H9 (cell line): ENCODE measurements at regions not wholly inside any gene's neighbourhood (a gene's known extent, or its start where the extent isn't known, plus 50 kb on each side); places are given as distances from the start of the nearest gene placed in this dataset.
"Not testable (repeated sequence)": the region's sequence is repeated elsewhere in the genome, so short reads cannot be mapped to it uniquely, and the experiment has no call there.

ENCODE experiments used
- DNase-seq: peaks from one replicate; pipeline ENCODE4 v3.0.0-alpha.2; 2017
- H2AFZ ChIP-seq: one replicate; pipeline ENCODE4 v1.6.1; 2013; ENCODE audit warnings: mild to moderate bottlenecking, low read length, control low read depth, moderate library complexity
- H2AK5ac ChIP-seq: 2 replicates; pipeline ENCODE4 v1.6.1; 2013; ENCODE audit warnings: low read length, control low read depth, mixed read lengths; ENCODE audit not compliant: insufficient read length
- H2BK120ac ChIP-seq: one replicate; pipeline ENCODE4 v1.6.1; 2013; ENCODE audit warnings: low read depth, mild to moderate bottlenecking, low read length, control low read depth, inconsistent platforms; ENCODE audit not compliant: poor library complexity, severe bottlenecking
- H2BK12ac ChIP-seq: 2 replicates; pipeline ENCODE4 v1.6.1; 2013; ENCODE audit warnings: low read length, control low read depth, mixed read lengths, low read depth; ENCODE audit not compliant: insufficient read length
- H2BK15ac ChIP-seq: 2 replicates; pipeline ENCODE4 v1.6.1; 2013; ENCODE audit warnings: low read depth, low read length, control low read depth
- H2BK20ac ChIP-seq: one replicate; pipeline ENCODE4 v1.6.1; 2013; ENCODE audit warnings: low read depth, mild to moderate bottlenecking, low read length, control low read depth, inconsistent platforms; ENCODE audit not compliant: poor library complexity, severe bottlenecking
- H2BK5ac ChIP-seq: 2 replicates; pipeline ENCODE4 v1.6.1; 2013; ENCODE audit warnings: low read length, control low read depth, mixed read lengths; ENCODE audit not compliant: insufficient read length
- H3K14ac ChIP-seq: 2 replicates; pipeline ENCODE4 v1.6.1; 2013; ENCODE audit warnings: low read length, control low read depth; ENCODE audit not compliant: insufficient read depth
- H3K18ac ChIP-seq: 2 replicates; pipeline ENCODE4 v1.6.1; 2013; ENCODE audit warnings: low read depth, mild to moderate bottlenecking, mixed read lengths, low read length, control low read depth; ENCODE audit not compliant: insufficient read length
- H3K23ac ChIP-seq: 2 replicates; pipeline ENCODE4 v1.6.1; 2013; ENCODE audit warnings: low read length, control low read depth, mixed read lengths, low read depth; ENCODE audit not compliant: insufficient read length
- H3K23me2 ChIP-seq: 2 replicates; pipeline ENCODE4 v1.6.1; 2013; ENCODE audit warnings: low read depth, mild to moderate bottlenecking, mixed read lengths, low read length, control low read depth; ENCODE audit not compliant: insufficient read length, poor library complexity, severe bottlenecking
- H3K27ac ChIP-seq: 2 replicates; pipeline ENCODE4 v1.5.1; 2013; ENCODE audit warnings: low read length, control low read depth, mixed read lengths, low read depth; ENCODE audit not compliant: insufficient read length
- H3K27me3 ChIP-seq: 2 replicates; pipeline ENCODE4 v1.6.1; 2013; ENCODE audit warnings: low read length, control low read depth, inconsistent platforms; ENCODE audit not compliant: insufficient read depth
- H3K4ac ChIP-seq: 2 replicates; pipeline ENCODE4 v1.6.1; 2013; ENCODE audit warnings: low read depth, mild to moderate bottlenecking, control low read depth, inconsistent platforms, low read length, moderate library complexity
- H3K4me1 ChIP-seq: 2 replicates; pipeline ENCODE4 v1.6.1; 2013; ENCODE audit warnings: low read length, control low read depth, inconsistent platforms; ENCODE audit not compliant: insufficient read depth
- H3K4me2 ChIP-seq: 2 replicates; pipeline ENCODE4 v1.6.1; 2013; ENCODE audit warnings: low read length, control low read depth, mixed read lengths; ENCODE audit not compliant: insufficient read length, insufficient read depth
- H3K56ac ChIP-seq: 2 replicates; pipeline ENCODE4 v1.6.1; 2013; ENCODE audit warnings: low read depth, mild to moderate bottlenecking, mixed read lengths, low read length, control low read depth; ENCODE audit not compliant: insufficient read length
- H3K79me1 ChIP-seq: 2 replicates; pipeline ENCODE4 v1.6.1; 2013; ENCODE audit warnings: low read depth, mild to moderate bottlenecking, moderate library complexity, low read length, control low read depth, inconsistent platforms; ENCODE audit not compliant: insufficient read depth, poor library complexity, severe bottlenecking
- H3K79me2 ChIP-seq: 2 replicates; pipeline ENCODE4 v1.6.1; 2013; ENCODE audit warnings: low read length, control low read depth, inconsistent platforms; ENCODE audit not compliant: insufficient read depth
- H3K9ac ChIP-seq: 2 replicates; pipeline ENCODE4 v1.6.1; 2013; ENCODE audit warnings: low read length, control low read depth, mixed read lengths; ENCODE audit not compliant: insufficient read length; ENCODE audit errors: extremely low read depth
- H3K9me3 ChIP-seq: one replicate; pipeline ENCODE4 v1.6.1; 2013; ENCODE audit warnings: low read depth, low read length, inconsistent platforms; ENCODE audit not compliant: control insufficient read depth
- H3T11ph ChIP-seq: one replicate; pipeline ENCODE4 v1.6.1; 2013; ENCODE audit warnings: mild to moderate bottlenecking, low read length, control low read depth, inconsistent platforms
- H4K20me1 ChIP-seq: one replicate; pipeline ENCODE4 v1.6.1; 2013; ENCODE audit not compliant: control insufficient read depth, insufficient read length, insufficient read depth
- H4K5ac ChIP-seq: 2 replicates; pipeline ENCODE4 v1.6.1; 2013; ENCODE audit warnings: low read depth, mild to moderate bottlenecking, mixed read lengths, low read length, control low read depth; ENCODE audit not compliant: insufficient read length
- H4K8ac ChIP-seq: replicated peaks from 2 replicates; pipeline ENCODE4 v1.6.1; 2013; ENCODE audit warnings: low read length, control low read depth, mixed read lengths, low read depth; ENCODE audit not compliant: insufficient read length
- H4K91ac ChIP-seq: 2 replicates; pipeline ENCODE4 v1.6.1; 2013; ENCODE audit warnings: low read depth, mild to moderate bottlenecking, moderate library complexity, mixed read lengths, low read length, control low read depth; ENCODE audit not compliant: insufficient read length
- H3K27ac Mint-ChIP-seq, 3 experiments: 2 replicates in 2 of 3; 3 replicates in 1 of 3; pipeline ENCODE4 v1.8.0; 2020 to 2021; ENCODE audit warnings: mixed read lengths in 3 of 3, mild to moderate bottlenecking in 1 of 3, moderate library complexity in 1 of 3
- H3K27me3 Mint-ChIP-seq: 2 replicates; pipeline ENCODE4 v1.8.0; 2021; ENCODE audit warnings: low read depth, mild to moderate bottlenecking, moderate library complexity, mixed read lengths
- H3K36me3 Mint-ChIP-seq, 3 experiments: 2 replicates in 2 of 3; 3 replicates in 1 of 3; pipeline ENCODE4 v1.8.0; 2020 to 2021; ENCODE audit warnings: low read depth in 3 of 3, mixed read lengths in 3 of 3; ENCODE audit not compliant: insufficient read depth in 1 of 3
- H3K4me1 Mint-ChIP-seq, 2 experiments: 2 replicates each; pipeline ENCODE4 v1.8.0; 2020; ENCODE audit warnings: mixed read lengths in 2 of 2
- H3K4me3 Mint-ChIP-seq, 2 experiments: 2 replicates in 1 of 2; 3 replicates in 1 of 2; pipeline ENCODE4 v1.8.0; 2020 to 2021; ENCODE audit warnings: mild to moderate bottlenecking in 2 of 2, mixed read lengths in 2 of 2, moderate library complexity in 1 of 2
- H3K9me3 Mint-ChIP-seq, 2 experiments: 2 replicates in 1 of 2; 3 replicates in 1 of 2; pipeline ENCODE4 v1.8.0; 2020; ENCODE audit warnings: mild to moderate bottlenecking in 2 of 2, mixed read lengths in 2 of 2, moderate library complexity in 1 of 2
- WGBS: extraction: QIAGEN DNeasy Blood & Tissue Kit; methylation state at CpG from one replicate; pipeline ENCODE4 v1.1.7; 2013; ENCODE audit warnings: missing lambda C conversion rate, low lambda C conversion rate, mixed read lengths; ENCODE audit not compliant: insufficient read length; ENCODE audit errors: extremely low coverage; 5-methylcytosine and 5-hydroxymethylcytosine counted together

- H3K18ac ChIP-seq, H2BK15ac ChIP-seq, H3K79me1 ChIP-seq, H3T11ph ChIP-seq, H3K9ac ChIP-seq, H3K23ac ChIP-seq, H3K23me2 ChIP-seq, H2BK12ac ChIP-seq, H3K27me3 ChIP-seq, H3K27me3 Mint-ChIP-seq, H2BK120ac ChIP-seq, H3K9me3 ChIP-seq, H4K91ac ChIP-seq, H2AFZ ChIP-seq, H3K27ac ChIP-seq, H4K8ac ChIP-seq, H3K9me3 Mint-ChIP-seq, H3K79me2 ChIP-seq, H3K4ac ChIP-seq, H2AK5ac ChIP-seq, H3K56ac ChIP-seq, H4K5ac ChIP-seq, H3K14ac ChIP-seq, H2BK5ac ChIP-seq, H2BK20ac ChIP-seq, H3K4me1 Mint-ChIP-seq, H3K4me3 Mint-ChIP-seq, H3K36me3 Mint-ChIP-seq, H3K4me2 ChIP-seq, H4K20me1 ChIP-seq, H3K4me1 ChIP-seq: not testable (repeated sequence)
- no CpG with 5 or more reads among the region's 6 CpGs for WGBS
- DNase-seq = peak; percentile 32
- peak overlapping the region in 1 of 3 experiments; percentile 54; a peak in 1 of 7 replicates for H3K27ac Mint-ChIP-seq
Observed at GRCh38 chr4:121616449-121616848, 80.3 kb downstream of the ANXA5 start.
